SJSA1 (cell line): ENCODE measurements at regions not wholly inside any gene's neighbourhood (a gene's known extent, or its start where the extent isn't known, plus 50 kb on each side); places are given as distances from the start of the nearest gene placed in this dataset.

Experiments
- DNase-seq, 2 experiments: peaks; one replicate each; pipeline ENCODE4 v3.0.0-alpha.2; 2015 to 2020; ENCODE audit warnings: low spot score in 2 of 2, low read depth in 1 of 2
- H3K27ac ChIP-seq: fragments of 250-450 bp; sonication (Bioruptor Pico); 2 replicates; pipeline ENCODE4 v1.5.1; 2020; ENCODE audit warnings: mild to moderate bottlenecking, moderate library complexity
- H3K27me3 ChIP-seq: fragments of 250-450 bp; sonication (Bioruptor Pico); replicated peaks from 2 replicates; pipeline ENCODE4 v1.5.1; 2020; ENCODE audit warnings: mild to moderate bottlenecking, moderate library complexity
- H3K36me3 ChIP-seq: fragments of 250-450 bp; sonication (Bioruptor Pico); 2 replicates; pipeline ENCODE4 v1.5.1; 2020; ENCODE audit warnings: mild to moderate bottlenecking
- H3K4me1 ChIP-seq: fragments of 250-450 bp; sonication (Bioruptor Pico); replicated peaks from 2 replicates; pipeline ENCODE4 v1.6.1; 2021; ENCODE audit warnings: mild to moderate bottlenecking
- H3K4me3 ChIP-seq: fragments of 250-450 bp; sonication (Bioruptor Pico); 2 replicates; pipeline ENCODE4 v1.5.1; 2020; ENCODE audit warnings: mild to moderate bottlenecking
- H3K9me3 ChIP-seq: fragments of 250-450 bp; sonication (Bioruptor Pico); replicated peaks from 2 replicates; pipeline ENCODE4 v1.5.1; 2020; ENCODE audit warnings: mild to moderate bottlenecking

GRCh38 chr13:34545461-34545860 is 396.6 kb upstream of the NBEA start:
- no peak overlapping the region for H3K27ac ChIP-seq
- no peak for DNase-seq
- H3K4me3 ChIP-seq: no peak overlapping the region
- no peaks in the 10 kb centered on the region for H3K27me3 ChIP-seq
- H3K36me3 ChIP-seq: no peaks in the 10 kb centered on the region
- no peaks in the 10 kb centered on the region for H3K4me1 ChIP-seq
- no peaks in the 10 kb centered on the region for H3K9me3 ChIP-seq

GRCh38 chr13:34546344-34547250 is 395.5 kb upstream of the NBEA start:
- H3K4me3 ChIP-seq: no peak overlapping the region
- no peak for DNase-seq
- H3K9me3 ChIP-seq: no peaks in the 10 kb centered on the region
- H3K27me3 ChIP-seq: no peaks in the 10 kb centered on the region
- no peaks in the 10 kb centered on the region for H3K36me3 ChIP-seq
- no peaks in the 10 kb centered on the region for H3K4me1 ChIP-seq
- H3K27ac ChIP-seq: no peak overlapping the region

- no peak for DNase-seq
- no peaks in the 10 kb centered on the region for H3K9me3 ChIP-seq
- H3K27ac ChIP-seq: no peak overlapping the region
- H3K4me3 ChIP-seq: no peak overlapping the region
- H3K4me1 ChIP-seq: no peaks in the 10 kb centered on the region
- no peaks in the 10 kb centered on the region for H3K36me3 ChIP-seq
- no peaks in the 10 kb centered on the region for H3K27me3 ChIP-seq
These were observed 394.1 kb upstream of the NBEA start for GRCh38 chr13:34547929-34548328.

GRCh38 chr13:34553376-34553775 is 388.7 kb upstream of the NBEA start:
- no peak for DNase-seq
- no peaks in the 10 kb centered on the region for H3K27me3 ChIP-seq

DNA sequence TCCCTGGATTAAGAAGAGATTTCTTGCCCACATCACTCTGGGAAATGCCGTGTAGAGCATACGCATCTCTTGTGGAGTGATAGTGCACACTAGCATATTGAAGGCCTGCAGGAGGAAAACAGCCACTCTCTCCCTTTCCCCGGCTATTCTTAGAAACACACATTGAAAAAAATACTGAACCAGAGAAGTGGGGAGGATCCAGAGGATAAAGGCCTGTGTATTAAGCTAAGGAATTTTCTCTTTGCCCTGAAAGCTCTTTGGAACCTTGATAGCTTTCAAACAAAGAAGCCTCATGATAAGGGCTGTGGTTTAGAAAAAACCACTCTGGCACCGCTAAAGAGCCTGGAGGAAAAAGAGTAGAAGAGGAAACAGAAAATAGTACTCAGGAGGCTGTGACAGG is 386.1 kb upstream of the NBEA start:
- H3K4me1 ChIP-seq: no peaks in the 10 kb centered on the region
- no peak overlapping the region for H3K27ac ChIP-seq
- H3K9me3 ChIP-seq: no peaks in the 10 kb centered on the region
- H3K36me3 ChIP-seq: no peaks in the 10 kb centered on the region
- no peaks in the 10 kb centered on the region for H3K27me3 ChIP-seq
- DNase-seq: no peak
- no peak overlapping the region for H3K4me3 ChIP-seq

More at GRCh38 chr13:34553376-34553775, 388.7 kb upstream of the NBEA start:
- Histone ChIP-seq H3K4me3 (no peak overlapping the region), H3K9me3 (no peaks in the 10 kb centered on the region), H3K36me3 (no peaks in the 10 kb centered on the region), H3K4me1 (no peaks in the 10 kb centered on the region), H3K27ac (no peak overlapping the region)

- DNase-seq: no peak
- H3K9me3 ChIP-seq: no peaks in the 10 kb centered on the region
- no peaks in the 10 kb centered on the region for H3K36me3 ChIP-seq
- H3K4me1 ChIP-seq: no peaks in the 10 kb centered on the region
- no peaks in the 10 kb centered on the region for H3K27me3 ChIP-seq
- H3K27ac ChIP-seq: no peak overlapping the region
- H3K4me3 ChIP-seq: no peak overlapping the region
These were observed 381.0 kb upstream of the NBEA start for GRCh38 chr13:34561033-34561432.

GRCh38 chr13:34567597-34567996 is 374.5 kb upstream of the NBEA start:
- DNase-seq: no peak
- Histone ChIP-seq H3K4me1 (no peaks in the 10 kb centered on the region), H3K4me3 (no peak overlapping the region), H3K9me3 (no peaks in the 10 kb centered on the region), H3K27ac (no peak overlapping the region), H3K36me3 (no peaks in the 10 kb centered on the region), H3K27me3 (no peaks in the 10 kb centered on the region)

DNA sequence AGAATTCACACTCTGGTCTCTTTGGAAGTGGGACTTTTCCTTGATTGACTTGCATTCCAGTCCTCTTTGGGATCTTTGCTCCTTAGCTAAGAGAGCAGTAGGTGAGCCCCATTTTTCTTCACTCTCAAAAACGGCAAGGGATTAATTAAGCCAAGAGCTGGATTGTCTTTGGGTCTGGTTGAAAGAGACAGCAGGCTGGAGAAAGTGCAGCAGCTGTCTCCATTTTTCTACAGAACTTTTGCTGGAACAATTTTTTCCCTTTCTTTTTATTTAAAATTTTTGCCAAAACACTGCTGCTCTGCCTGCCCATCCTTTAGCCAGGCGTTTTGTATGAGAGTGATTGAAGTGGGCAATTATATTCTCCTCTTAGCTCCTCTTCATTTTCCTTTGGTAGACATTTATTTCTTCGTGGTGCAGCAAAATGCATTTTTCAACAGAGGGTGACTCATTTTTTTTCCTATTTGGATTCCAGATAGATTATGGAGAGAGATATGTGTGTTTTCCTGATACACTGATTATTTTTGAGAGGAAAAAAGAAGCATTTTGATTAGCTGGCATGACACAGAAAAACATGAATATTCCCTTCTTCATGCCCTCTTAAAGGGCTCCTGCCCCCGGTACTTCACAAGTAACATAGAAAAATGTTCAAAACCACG is 371.2 kb upstream of the NBEA start:
- Histone ChIP-seq H3K9me3 (no peaks in the 10 kb centered on the region), H3K36me3 (no peaks in the 10 kb centered on the region), H3K27me3 (no peaks in the 10 kb centered on the region), H3K27ac (no peak overlapping the region), H3K4me1 (no peaks in the 10 kb centered on the region), H3K4me3 (no peak overlapping the region)
- DNase-seq: no peak

DNA sequence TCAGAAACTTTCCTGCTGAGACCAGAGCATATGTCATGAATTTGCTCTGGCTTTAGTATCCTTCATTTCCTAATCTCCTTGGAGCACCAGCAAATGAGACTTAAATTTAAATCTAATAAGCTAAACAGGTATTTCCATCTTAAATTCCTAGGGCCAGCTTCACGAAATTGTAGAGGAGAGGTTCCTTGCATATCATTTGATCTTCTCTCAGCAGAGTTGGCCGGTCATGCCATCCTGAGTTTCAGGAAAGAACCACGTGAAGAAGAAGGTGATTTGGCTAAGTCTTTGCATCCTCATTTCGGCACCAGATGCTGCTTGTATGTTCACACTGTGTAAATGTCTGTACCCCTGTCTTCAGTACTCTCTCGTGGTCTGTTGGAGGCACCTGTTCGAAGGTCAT is 370.4 kb upstream of the NBEA start:
- Histone ChIP-seq H3K27me3 (no peaks in the 10 kb centered on the region), H3K4me1 (no peaks in the 10 kb centered on the region), H3K27ac (no peak overlapping the region), H3K4me3 (no peak overlapping the region), H3K9me3 (no peaks in the 10 kb centered on the region), H3K36me3 (no peaks in the 10 kb centered on the region)
- DNase-seq: no peak

GRCh38 chr13:34577051-34577450 is 365.0 kb upstream of the NBEA start:
- no peak for DNase-seq
- Histone ChIP-seq H3K9me3 (no peaks in the 10 kb centered on the region), H3K27ac (no peak overlapping the region), H3K4me1 (no peaks in the 10 kb centered on the region), H3K36me3 (no peaks in the 10 kb centered on the region), H3K27me3 (no peaks in the 10 kb centered on the region), H3K4me3 (no peak overlapping the region)

- no peak for DNase-seq
- Histone ChIP-seq H3K27ac (no peak overlapping the region), H3K4me1 (no peaks in the 10 kb centered on the region), H3K9me3 (no peaks in the 10 kb centered on the region), H3K27me3 (no peaks in the 10 kb centered on the region), H3K4me3 (no peak overlapping the region), H3K36me3 (no peaks in the 10 kb centered on the region)
These were observed 363.6 kb upstream of the NBEA start for GRCh38 chr13:34578471-34578870.

- no peak overlapping the region for H3K4me3 ChIP-seq
- H3K36me3 ChIP-seq: no peaks in the 10 kb centered on the region
- no peaks in the 10 kb centered on the region for H3K4me1 ChIP-seq
- H3K9me3 ChIP-seq: no peaks in the 10 kb centered on the region
- DNase-seq: no peak
- no peak overlapping the region for H3K27ac ChIP-seq
- no peaks in the 10 kb centered on the region for H3K27me3 ChIP-seq
These were observed 363.2 kb upstream of the NBEA start for GRCh38 chr13:34578917-34579316.

- Histone ChIP-seq H3K27ac (no peak overlapping the region), H3K9me3 (no peaks in the 10 kb centered on the region), H3K4me3 (no peak overlapping the region), H3K4me1 (no peaks in the 10 kb centered on the region), H3K27me3 (no peaks in the 10 kb centered on the region), H3K36me3 (no peaks in the 10 kb centered on the region)
- no peak for DNase-seq
These were observed 358.9 kb upstream of the NBEA start for GRCh38 chr13:34583181-34583580.

- Histone ChIP-seq H3K9me3 (no peaks in the 10 kb centered on the region), H3K27me3 (no peaks in the 10 kb centered on the region), H3K4me1 (no peaks in the 10 kb centered on the region), H3K4me3 (no peak overlapping the region), H3K27ac (no peak overlapping the region), H3K36me3 (no peaks in the 10 kb centered on the region)
- DNase-seq: no peak
These were observed 354.5 kb upstream of the NBEA start for GRCh38 chr13:34587576-34587975.
